H1 (cell line): ENCODE measurements at regions not wholly inside any gene's neighbourhood (a gene's known extent, or its start where the extent isn't known, plus 50 kb on each side); places are given as distances from the start of the nearest gene placed in this dataset.

Source experiments
- ASH2L ChIP-seq: fragments of 200-600, 300-600 bp; sonication (generic); IDR thresholded peaks from one replicate; pipeline ENCODE4 v1.7.1; 2017; ENCODE audit warnings: low read length
- CREB1 ChIP-seq: IDR thresholded peaks from 2 replicates; pipeline ENCODE4 v1.6.1; 2012; ENCODE audit warnings: inconsistent platforms
- E2F6 ChIP-seq: IDR thresholded peaks from 2 replicates; pipeline ENCODE4 v1.6.1; 2012; ENCODE audit warnings: inconsistent platforms
- JUND ChIP-seq: IDR thresholded peaks from 2 replicates; pipeline ENCODE4 v1.6.1; 2011; ENCODE audit warnings: mild to moderate bottlenecking, improper control_type of control experiment, low read length
- PHF8 ChIP-seq: fragments of 200-600 bp; sonication (generic); conservative IDR thresholded peaks from 2 replicates; pipeline ENCODE4 v1.7.1; 2012; ENCODE audit warnings: low read depth, mild to moderate bottlenecking, inconsistent platforms, low read length, moderate library complexity
- SAP30 ChIP-seq: fragments of 300-600 bp; sonication (generic); IDR thresholded peaks from 2 replicates; pipeline ENCODE4 v1.7.1; 2012; ENCODE audit warnings: low read length, moderate library complexity, mild to moderate bottlenecking, inconsistent platforms; ENCODE audit not compliant: insufficient read depth, insufficient replicate concordance
- YY1 ChIP-seq: IDR thresholded peaks from 2 replicates; pipeline ENCODE4 v1.6.1; 2011; ENCODE audit warnings: low read depth, mild to moderate bottlenecking, low read length

GRCh38 chr1:109850827-109851226, 59.8 kb upstream of the CSF1 start (continued):
- no peak for TF ChIP-seq ASH2L
- TF ChIP-seq JUND = no peak
- no peak for TF ChIP-seq YY1
- TF ChIP-seq E2F6 = no peak
- no peak for TF ChIP-seq SAP30
- TF ChIP-seq PHF8 = no peak
- no peak for TF ChIP-seq CREB1
